CD14-positive monocyte (primary cell): ENCODE measurements at regions not wholly inside any gene's neighbourhood (a gene's known extent, or its start where the extent isn't known, plus 50 kb on each side); places are given as distances from the start of the nearest gene placed in this dataset.

Experiments
- DNase-seq, 3 donors: peaks; one replicate each; pipeline ENCODE4 v3.0.0-alpha.2; 2011 to 2022
- H2AFZ ChIP-seq: 2 replicates; pipeline ENCODE4 v1.6.0; 2012; ENCODE audit warnings: mild to moderate bottlenecking, low read depth, low read length, inconsistent platforms; ENCODE audit not compliant: insufficient read depth, poor library complexity, severe bottlenecking
- H3K27ac ChIP-seq, 2 donors: 1 replicate in 1 of 2; 2 replicates in 1 of 2; pipeline ENCODE4 v1.5.1; 2012 to 2013; ENCODE audit warnings: low read length in 2 of 2, control low read depth in 1 of 2, inconsistent platforms in 1 of 2, low read depth in 1 of 2, mild to moderate bottlenecking in 1 of 2
- H3K27me3 ChIP-seq, 2 donors: one replicate each; pipeline versions ENCODE4 v1.6.0 to v1.6.1; 2011 to 2013; ENCODE audit warnings: low read length in 2 of 2; ENCODE audit not compliant: control insufficient read depth in 2 of 2, insufficient read depth in 2 of 2
- H3K36me3 ChIP-seq, 2 donors: replicated peaks in 1 of 2; 1 replicate in 1 of 2; 2 replicates in 1 of 2; pipeline versions ENCODE4 v1.5.1 to v1.6.1; 2012 to 2013; ENCODE audit warnings: low read length in 2 of 2, control low read depth in 1 of 2, inconsistent platforms in 1 of 2, mild to moderate bottlenecking in 1 of 2; ENCODE audit not compliant: insufficient read depth in 2 of 2, control insufficient read depth in 1 of 2
- H3K4me1 ChIP-seq, 2 donors: 1 replicate in 1 of 2; 2 replicates in 1 of 2; pipeline versions ENCODE4 v1.5.1 to v1.6.1; 2012 to 2013; ENCODE audit warnings: low read length in 2 of 2, control low read depth in 1 of 2, inconsistent platforms in 1 of 2, mild to moderate bottlenecking in 1 of 2, moderate library complexity in 1 of 2; ENCODE audit not compliant: insufficient read depth in 2 of 2, control insufficient read depth in 1 of 2
- H3K4me2 ChIP-seq: replicated peaks from 2 replicates; pipeline ENCODE3; 2012; ENCODE audit warnings: low read length, moderate library complexity, mild to moderate bottlenecking; ENCODE audit not compliant: poor library complexity, severe bottlenecking; ENCODE audit errors: extremely low read depth
- H3K4me3 ChIP-seq, 3 experiments: fragments of 200-600 bp in 1 of 3; sonication (generic) in 1 of 3; replicated peaks in 1 of 3; 1 replicate in 2 of 3; 2 replicates in 1 of 3; pipeline ENCODE4 v1.5.1; 2011 to 2013; ENCODE audit warnings: low read length in 3 of 3, mild to moderate bottlenecking in 3 of 3, control low read depth in 2 of 3, low read depth in 2 of 3, inconsistent platforms in 1 of 3, moderate library complexity in 1 of 3
- H3K79me2 ChIP-seq: 2 replicates; pipeline ENCODE4 v1.6.0; 2012; ENCODE audit warnings: mild to moderate bottlenecking, control low read depth, inconsistent platforms, low read length, moderate library complexity; ENCODE audit not compliant: insufficient read depth
- H3K9ac ChIP-seq: 2 replicates; pipeline ENCODE4 v1.6.0; 2017; ENCODE audit warnings: low read length, mild to moderate bottlenecking; ENCODE audit not compliant: insufficient read depth, poor library complexity, severe bottlenecking
- H3K9me3 ChIP-seq, 2 donors: replicated peaks in 1 of 2; 1 replicate in 1 of 2; 2 replicates in 1 of 2; pipeline versions ENCODE4 v1.5.1 to v1.6.1; 2012 to 2013; ENCODE audit warnings: low read length in 2 of 2, control low read depth in 1 of 2; ENCODE audit not compliant: control insufficient read depth in 1 of 2, insufficient read depth in 1 of 2
- H4K20me1 ChIP-seq: 2 replicates; pipeline ENCODE4 v1.6.0; 2012; ENCODE audit warnings: mild to moderate bottlenecking, low read length, control low read depth, moderate library complexity; ENCODE audit not compliant: insufficient read depth
- H3K27ac Mint-ChIP-seq, 7 donors: one replicate each; pipeline ENCODE4 v1.8.0; 2020; ENCODE audit warnings: mild to moderate bottlenecking in 7 of 7, mixed read lengths in 7 of 7, moderate library complexity in 6 of 7, inconsistent platforms in 2 of 7
- H3K27me3 Mint-ChIP-seq, 3 donors: one replicate each; pipeline ENCODE4 v1.8.0; 2021 to 2022; ENCODE audit warnings: low read depth in 3 of 3, mild to moderate bottlenecking in 3 of 3, mixed read lengths in 3 of 3, moderate library complexity in 3 of 3, inconsistent platforms in 1 of 3
- H3K36me3 Mint-ChIP-seq, 2 donors: one replicate each; pipeline ENCODE4 v1.8.0; 2020; ENCODE audit warnings: mixed read lengths in 2 of 2, inconsistent platforms in 1 of 2, mild to moderate bottlenecking in 1 of 2
- H3K4me1 Mint-ChIP-seq: one replicate; pipeline ENCODE4 v1.8.0; 2020; ENCODE audit warnings: mild to moderate bottlenecking, mixed read lengths
- H3K4me3 Mint-ChIP-seq, 2 donors: one replicate each; pipeline ENCODE4 v1.8.0; 2020; ENCODE audit warnings: mild to moderate bottlenecking in 2 of 2, mixed read lengths in 2 of 2, moderate library complexity in 1 of 2
- H3K9me3 Mint-ChIP-seq, 7 donors: one replicate each; pipeline ENCODE4 v1.8.0; 2020 to 2022; ENCODE audit warnings: mixed read lengths in 7 of 7, mild to moderate bottlenecking in 6 of 7, moderate library complexity in 6 of 7, inconsistent platforms in 2 of 7
- WGBS: methylation state at CpG from one replicate; pipeline ENCODE4 v1.1.5; 2013; ENCODE audit warnings: missing lambda C conversion rate; ENCODE audit not compliant: insufficient coverage; 5-methylcytosine and 5-hydroxymethylcytosine counted together
- intact Hi-C, 2 donors: fragments of 100-400 bp; cut with micrococcal nuclease; formaldehyde crosslinking; loops; one replicate each; pipeline versions ENCODE4 v1.15.0 to v1.15.1; 2023
- TF ChIP-seq, protein P1 (sequence below): fragments of 200-600 bp; IDR thresholded peaks from one replicate; pipeline ENCODE4 v1.8.0; 2022; ENCODE audit warnings: antibody characterized with exemption, mild to moderate bottlenecking

DNA sequence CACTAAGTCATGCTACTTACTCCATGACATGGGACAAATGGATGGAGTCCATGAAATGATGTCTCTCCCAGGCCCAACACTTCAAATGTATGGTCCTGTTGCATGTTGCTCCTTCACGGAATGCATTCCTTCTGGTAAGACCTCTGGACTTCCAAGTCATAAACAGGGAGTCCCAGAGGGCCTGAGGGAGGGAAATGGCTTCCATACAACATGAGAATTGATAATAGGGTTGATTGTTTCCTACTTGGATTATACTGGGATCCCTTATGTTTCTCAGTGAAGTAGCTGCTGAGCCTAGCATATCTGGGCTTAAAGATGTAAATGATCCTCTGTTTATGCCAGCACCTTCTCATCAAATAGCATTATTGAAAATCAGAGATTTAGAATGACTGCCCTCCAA is 104.2 kb upstream of the MAGI3 start:
- TF ChIP-seq, protein P1, sequence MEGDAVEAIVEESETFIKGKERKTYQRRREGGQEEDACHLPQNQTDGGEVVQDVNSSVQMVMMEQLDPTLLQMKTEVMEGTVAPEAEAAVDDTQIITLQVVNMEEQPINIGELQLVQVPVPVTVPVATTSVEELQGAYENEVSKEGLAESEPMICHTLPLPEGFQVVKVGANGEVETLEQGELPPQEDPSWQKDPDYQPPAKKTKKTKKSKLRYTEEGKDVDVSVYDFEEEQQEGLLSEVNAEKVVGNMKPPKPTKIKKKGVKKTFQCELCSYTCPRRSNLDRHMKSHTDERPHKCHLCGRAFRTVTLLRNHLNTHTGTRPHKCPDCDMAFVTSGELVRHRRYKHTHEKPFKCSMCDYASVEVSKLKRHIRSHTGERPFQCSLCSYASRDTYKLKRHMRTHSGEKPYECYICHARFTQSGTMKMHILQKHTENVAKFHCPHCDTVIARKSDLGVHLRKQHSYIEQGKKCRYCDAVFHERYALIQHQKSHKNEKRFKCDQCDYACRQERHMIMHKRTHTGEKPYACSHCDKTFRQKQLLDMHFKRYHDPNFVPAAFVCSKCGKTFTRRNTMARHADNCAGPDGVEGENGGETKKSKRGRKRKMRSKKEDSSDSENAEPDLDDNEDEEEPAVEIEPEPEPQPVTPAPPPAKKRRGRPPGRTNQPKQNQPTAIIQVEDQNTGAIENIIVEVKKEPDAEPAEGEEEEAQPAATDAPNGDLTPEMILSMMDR: no peak
- WGBS: no CpG with 5 or more reads among the region's 1 CpG
- Histone ChIP-seq H3K4me1 (no peaks in the 10 kb centered on the region), H3K9ac (no peak overlapping the region), H3K36me3 (no peaks in the 10 kb centered on the region), H3K79me2 (no peaks in the 10 kb centered on the region), H3K4me3 (no peak overlapping the region), H2AFZ (no peak overlapping the region), H3K9me3 (no peaks in the 10 kb centered on the region), H3K27me3 (no peaks in the 10 kb centered on the region), H3K4me2 (no peak overlapping the region), H3K27ac (no peak overlapping the region), H4K20me1 (no peaks in the 10 kb centered on the region)
- no peaks in the 10 kb centered on the region for H3K36me3 Mint-ChIP-seq
- DNase-seq: no peak
- peaks cover 4 to 9% (median 8%) of the 10 kb centered on the region in 3 donors for H3K27me3 Mint-ChIP-seq
- H3K4me1 Mint-ChIP-seq: no peaks in the 10 kb centered on the region
- H3K4me3 Mint-ChIP-seq: no peak overlapping the region
- H3K27ac Mint-ChIP-seq: no peak overlapping the region
- intact Hi-C loops: no loop called here
- H3K9me3 Mint-ChIP-seq: peaks cover 0 to 5% (median 0%) of the 10 kb centered on the region in 7 donors

DNA sequence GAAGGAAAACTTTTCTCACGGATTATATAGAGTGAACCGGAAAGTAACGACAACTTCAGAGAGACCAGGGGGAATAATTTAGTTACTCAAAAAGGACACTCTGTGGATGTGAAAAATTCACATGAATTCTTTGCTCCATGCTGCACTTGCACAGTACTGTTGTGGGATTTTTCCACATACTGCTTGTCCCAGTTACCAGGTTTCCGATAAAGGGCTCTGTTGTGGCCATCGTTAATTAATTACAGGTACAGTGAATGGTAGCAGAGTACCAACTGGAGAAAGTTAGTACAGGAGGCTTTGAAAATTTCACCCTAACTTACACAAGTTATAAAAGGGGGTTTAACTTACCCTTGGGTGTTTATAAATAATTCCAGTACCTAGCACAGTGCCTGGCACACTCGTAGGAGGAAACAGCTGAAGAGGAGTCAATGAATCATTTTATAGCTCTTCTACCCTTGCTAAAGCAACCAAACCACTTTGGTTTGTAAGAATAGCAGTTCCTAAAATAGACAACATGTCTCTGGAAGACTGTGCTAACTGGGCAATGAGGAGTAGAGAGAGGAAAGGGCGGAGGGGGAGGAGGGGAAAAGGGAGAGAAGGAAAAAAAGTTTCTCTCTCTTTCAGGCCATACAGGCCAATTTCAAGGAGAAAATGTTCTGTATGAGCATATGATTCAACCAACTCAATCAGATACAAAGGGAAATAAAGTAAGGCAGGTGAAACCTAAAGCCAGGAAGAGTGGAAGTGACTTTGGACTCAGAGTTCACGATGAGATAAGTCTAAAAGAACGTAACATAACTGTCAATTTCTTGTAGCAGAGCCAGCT is 98.3 kb upstream of the MAGI3 start:
- H3K79me2 ChIP-seq: no peaks in the 10 kb centered on the region
- no peaks in the 10 kb centered on the region for H3K27me3 ChIP-seq
- Mint-ChIP-seq H3K27me3 (peaks cover 2 to 9% (median 7%) of the 10 kb centered on the region in 3 donors), H3K4me1 (no peaks in the 10 kb centered on the region), H3K36me3 (no peaks in the 10 kb centered on the region), H3K9me3 (peaks cover 0 to 10% (median 5%) of the 10 kb centered on the region in 7 donors), H3K4me3 (no peak overlapping the region), H3K27ac (no peak overlapping the region)
- H3K36me3 ChIP-seq: no peaks in the 10 kb centered on the region
- intact Hi-C loops: no loop called here
- no peak overlapping the region for H3K27ac ChIP-seq
- no peaks in the 10 kb centered on the region for H4K20me1 ChIP-seq
- WGBS: 95% methylated on average over 3 of the region's 9 CpGs
- no peaks in the 10 kb centered on the region for H3K4me1 ChIP-seq
- H2AFZ ChIP-seq: no peak overlapping the region
- H3K4me3 ChIP-seq: no peak overlapping the region
- DNase-seq: no peak
- no peaks in the 10 kb centered on the region for H3K9me3 ChIP-seq
- H3K4me2 ChIP-seq: no peak overlapping the region
- TF ChIP-seq, protein P1: no peak
- no peak overlapping the region for H3K9ac ChIP-seq
